Nephron progenitor cell (in vitro differentiated cells): ENCODE measurements at regions not wholly inside any gene's neighbourhood (a gene's known extent, or its start where the extent isn't known, plus 50 kb on each side); places are given as distances from the start of the nearest gene placed in this dataset.
A peak's percentile ranks its signal among the peaks of the same experiment; 100 is the strongest.

Experiments
- DNase-seq: peaks from one replicate; pipeline ENCODE4 v3.0.0; 2021
- H3K27ac Mint-ChIP-seq: 2 replicates; pipeline ENCODE4 v1.8.0; 2021; ENCODE audit warnings: mild to moderate bottlenecking, moderate library complexity, mixed read lengths
- H3K27me3 Mint-ChIP-seq: 2 replicates; pipeline ENCODE4 v1.8.0; 2021; ENCODE audit warnings: mild to moderate bottlenecking, low read depth, mixed read lengths; ENCODE audit not compliant: poor library complexity
- H3K36me3 Mint-ChIP-seq: 2 replicates; pipeline ENCODE4 v1.8.0; 2021; ENCODE audit warnings: low read depth, mixed read lengths
- H3K4me1 Mint-ChIP-seq: 2 replicates; pipeline ENCODE4 v1.8.0; 2021; ENCODE audit warnings: mixed read lengths
- H3K4me3 Mint-ChIP-seq: 2 replicates; pipeline ENCODE4 v1.8.0; 2021; ENCODE audit warnings: mild to moderate bottlenecking, moderate library complexity, mixed read lengths
- H3K9me3 Mint-ChIP-seq: 2 replicates; pipeline ENCODE4 v1.8.0; 2021; ENCODE audit warnings: mild to moderate bottlenecking, moderate library complexity, mixed read lengths
- CTCF ChIP-seq: fragments of 200-600 bp; sonication (generic); IDR thresholded peaks from 2 replicates; pipeline ENCODE4 v1.5.0; 2021; ENCODE audit warnings: antibody characterized with exemption

- no peak for DNase-seq
- no peak for TF ChIP-seq CTCF
- peaks cover 68% of the 10 kb centered on the region for H3K4me1 Mint-ChIP-seq
- peaks cover 13% of the 10 kb centered on the region for H3K27me3 Mint-ChIP-seq
- H3K4me3 Mint-ChIP-seq, result peak overlapping the region; percentile 43
- peaks cover 4% of the 10 kb centered on the region for H3K36me3 Mint-ChIP-seq
- H3K9me3 Mint-ChIP-seq, result peaks cover 9% of the 10 kb centered on the region
- peak overlapping the region; percentile 67 for H3K27ac Mint-ChIP-seq
Measured at GRCh38 chr5:176181271-176181855, 56.9 kb upstream of the SIMC1 start.

DNA sequence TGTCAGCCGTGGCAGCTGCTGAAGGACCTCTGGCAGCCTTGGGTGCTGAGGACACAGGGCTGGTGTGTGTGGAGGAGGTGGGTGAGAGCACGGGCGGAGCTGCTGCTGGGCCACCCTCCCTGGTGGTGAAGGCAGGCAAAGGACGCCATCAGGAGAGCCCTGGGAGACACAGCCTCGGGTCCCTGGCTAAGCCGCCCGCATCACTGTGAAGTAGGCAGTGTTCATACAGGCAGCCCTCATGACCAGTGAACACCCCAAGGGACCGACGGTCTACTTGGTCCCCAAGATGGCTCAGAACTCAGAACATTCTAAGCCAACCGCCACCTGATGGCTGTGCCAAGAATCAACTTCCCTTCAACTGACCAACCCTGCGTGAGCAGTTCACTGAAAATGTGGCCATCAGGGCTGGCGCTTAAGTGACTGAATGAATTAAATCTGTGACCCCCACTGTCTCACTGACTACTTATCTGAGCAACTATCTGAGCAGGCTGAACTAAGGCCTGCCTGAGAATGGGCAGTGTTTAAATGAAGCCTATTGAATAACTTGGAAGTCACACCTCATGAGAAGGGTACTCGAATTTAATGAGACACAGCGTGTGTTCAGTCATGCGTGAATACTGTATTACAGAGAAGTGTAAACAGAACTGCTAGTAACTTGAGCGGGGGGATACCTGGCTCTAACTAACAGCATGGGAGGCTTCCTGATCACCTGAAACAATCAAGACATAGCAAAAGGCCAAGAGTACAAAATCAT is 54.7 kb upstream of the SIMC1 start:
- Mint-ChIP-seq H3K27me3 (peaks cover 5% of the 10 kb centered on the region), H3K36me3 (peaks cover 2% of the 10 kb centered on the region), H3K4me1 (peaks cover 59% of the 10 kb centered on the region), H3K9me3 (peaks cover 6% of the 10 kb centered on the region), H3K27ac (peak overlapping the region; percentile 68), H3K4me3 (no peak overlapping the region)
- DNase-seq, result peak; percentile 27
- TF ChIP-seq CTCF, result no peak

GRCh38 chr5:176184608-176185132 is 53.6 kb upstream of the SIMC1 start:
- Mint-ChIP-seq H3K4me1 (peaks cover 57% of the 10 kb centered on the region), H3K9me3 (no peaks in the 10 kb centered on the region), H3K36me3 (no peaks in the 10 kb centered on the region), H3K4me3 (no peak overlapping the region), H3K27ac (peak overlapping the region; percentile 58), H3K27me3 (peaks cover 5% of the 10 kb centered on the region)
- no peak for TF ChIP-seq CTCF
- no peak for DNase-seq

- Mint-ChIP-seq H3K4me3 (no peak overlapping the region), H3K36me3 (no peaks in the 10 kb centered on the region), H3K27ac (no peak overlapping the region), H3K27me3 (peaks cover 4% of the 10 kb centered on the region), H3K9me3 (no peaks in the 10 kb centered on the region), H3K4me1 (peaks cover 52% of the 10 kb centered on the region)
- TF ChIP-seq CTCF, result no peak
- DNase-seq, result no peak
Measured at GRCh38 chr5:176185133-176185733, 53.0 kb upstream of the SIMC1 start.

GRCh38 chr5:176186107-176186506 is 52.1 kb upstream of the SIMC1 start:
- no peak overlapping the region for H3K27ac Mint-ChIP-seq
- H3K4me1 Mint-ChIP-seq, result peaks cover 43% of the 10 kb centered on the region
- peaks cover under 1% of the 10 kb centered on the region for H3K27me3 Mint-ChIP-seq
- H3K36me3 Mint-ChIP-seq, result no peaks in the 10 kb centered on the region
- TF ChIP-seq CTCF, result no peak
- DNase-seq, result no peak
- no peak overlapping the region for H3K4me3 Mint-ChIP-seq
- H3K9me3 Mint-ChIP-seq, result no peaks in the 10 kb centered on the region
